Fibroblast of peridontal ligament (primary cell): ENCODE measurements at regions not wholly inside any gene's neighbourhood (a gene's known extent, or its start where the extent isn't known, plus 50 kb on each side); places are given as distances from the start of the nearest gene placed in this dataset.
A peak's percentile ranks its signal among the peaks of the same experiment; 100 is the strongest.

ENCODE experiments used
- DNase-seq: peaks from one replicate; pipeline ENCODE4 v3.0.0-alpha.2; 2010; ENCODE audit errors: extremely low read depth

GRCh38 chr14:42001431-42001830 lies 394.8 kb downstream of the LRFN5 start:
- DNase-seq = no peak

GRCh38 chr14:42000450-42000849 lies 393.8 kb downstream of the LRFN5 start:
- peak; percentile 3 for DNase-seq

- no peak for DNase-seq
These were observed 387.0 kb downstream of the LRFN5 start for GRCh38 chr14:41993687-41994086.

GRCh38 chr14:41986700-41987099 lies 380.0 kb downstream of the LRFN5 start:
- DNase-seq = peak; percentile 2

- DNase-seq = no peak
These were observed 379.5 kb downstream of the LRFN5 start for GRCh38 chr14:41986083-41986645.

GRCh38 chr14:41973178-41973577 lies 366.5 kb downstream of the LRFN5 start:
- no peak for DNase-seq

GRCh38 chr14:41972531-41972930 lies 365.9 kb downstream of the LRFN5 start:
- no peak for DNase-seq

- peak; percentile 4 for DNase-seq
These were observed 353.6 kb downstream of the LRFN5 start for GRCh38 chr14:41960281-41960680.

- no peak for DNase-seq
These were observed 350.8 kb downstream of the LRFN5 start for GRCh38 chr14:41957459-41957858.
